ENCODE measurements at regions not wholly inside any gene's neighbourhood (a gene's known extent, or its start where the extent isn't known, plus 50 kb on each side); places are given as distances from the start of the nearest gene placed in this dataset.

- TF ChIP-seq CTCF (IDR thresholded peaks at IDR 0.05; ENCODE audit: low read depth, low read length), result no peak
- no peak overlapping the region for H3K4me3 ChIP-seq (ENCODE audit: low read depth, low read length)
Measured at GRCh38 chr10:33101392-33101787, 143.4 kb upstream of the ITGB1 start.

GRCh38 chr10:33100781-33101391 is 142.9 kb upstream of the ITGB1 start:
- no peak for TF ChIP-seq CTCF (IDR thresholded peaks at IDR 0.05; ENCODE audit: low read depth, low read length)
- no peak overlapping the region for H3K4me3 ChIP-seq (ENCODE audit: low read depth, low read length)

- no peak overlapping the region for H3K4me3 ChIP-seq (ENCODE audit: low read depth, low read length)
Measured at GRCh38 chr10:33099748-33100147, 141.7 kb upstream of the ITGB1 start.

GRCh38 chr10:33098951-33099663 is 141.1 kb upstream of the ITGB1 start:
- no peak overlapping the region for H3K4me3 ChIP-seq (ENCODE audit: low read depth, low read length)

More at GRCh38 chr10:33099748-33100147, 141.7 kb upstream of the ITGB1 start:
- no peak for TF ChIP-seq CTCF (IDR thresholded peaks at IDR 0.05; ENCODE audit: low read depth, low read length)

GRCh38 chr10:33095867-33096815 is 138.1 kb upstream of the ITGB1 start:
- no peak overlapping the region for H3K4me3 ChIP-seq (ENCODE audit: low read depth, low read length)
- TF ChIP-seq CTCF (IDR thresholded peaks at IDR 0.05; ENCODE audit: low read depth, low read length), result no peak

More at GRCh38 chr10:33098951-33099663, 141.1 kb upstream of the ITGB1 start:
- TF ChIP-seq CTCF (IDR thresholded peaks at IDR 0.05; ENCODE audit: low read depth, low read length), result no peak

- H3K4me3 ChIP-seq (ENCODE audit: low read depth, low read length), result no peak overlapping the region
- no peak for TF ChIP-seq CTCF (IDR thresholded peaks at IDR 0.05; ENCODE audit: low read depth, low read length)
Measured at GRCh38 chr10:33094263-33095051, 136.4 kb upstream of the ITGB1 start.
